IMR-90 (cell line): ENCODE measurements at regions not wholly inside any gene's neighbourhood (a gene's known extent, or its start where the extent isn't known, plus 50 kb on each side); places are given as distances from the start of the nearest gene placed in this dataset.

Experiments used
- ATAC-seq: fragments of 200-7000 bp; cut with Tn5 transposase; 2 replicates; pipeline ENCODE4 v1.9.1; 2020; ENCODE audit warnings: low read depth, mild to moderate bottlenecking, moderate library complexity
- BruUV-seq: library from RNA; stranded (reverse); fragments of 400-500 nt; replicated peaks from 2 replicates; lab custom pipeline; 2021; lab: Mats Ljungman, UMichigan
- CTCF ChIA-PET: fragments of 300-600 bp; formaldehyde crosslinking; extraction: SDS; loops from one replicate; lab custom pipeline; 2021; ENCODE audit warnings: antibody characterized with exemption; lab: Yijun Ruan, JAX
- POLR2A ChIA-PET: fragments of 300-600 bp; sonication (Branson Sonifier 250); formaldehyde crosslinking; loops from one replicate; lab custom pipeline; 2022; ENCODE audit warnings: antibody characterized with exemption; ENCODE audit not compliant: unreplicated experiment; lab: Charles Lee
- DNase-seq: peaks from one replicate; pipeline ENCODE4 v3.0.0; 2013
- H2AFZ ChIP-seq: replicated peaks from 2 replicates; pipeline ENCODE3; 2013; ENCODE audit warnings: low read length, mild to moderate bottlenecking; ENCODE audit not compliant: poor library complexity
- H2AK5ac ChIP-seq: 2 replicates; pipeline ENCODE4 v1.6.1; 2013; ENCODE audit warnings: low read depth, low read length, inconsistent platforms
- H2AK9ac ChIP-seq: replicated peaks from 2 replicates; pipeline ENCODE3; 2013; ENCODE audit warnings: mild to moderate bottlenecking, low read depth, low read length, moderate library complexity; ENCODE audit not compliant: poor library complexity
- H2BK120ac ChIP-seq: 2 replicates; pipeline ENCODE4 v1.6.1; 2013; ENCODE audit warnings: low read depth, low read length, inconsistent platforms
- H2BK15ac ChIP-seq: 3 replicates; pipeline ENCODE4 v1.6.1; 2013; ENCODE audit warnings: low read depth, low read length, inconsistent platforms
- H2BK20ac ChIP-seq: 2 replicates; pipeline ENCODE4 v1.6.1; 2013; ENCODE audit warnings: low read depth, mild to moderate bottlenecking, inconsistent platforms, low read length, moderate library complexity
- H2BK5ac ChIP-seq: 2 replicates; pipeline ENCODE4 v1.6.1; 2013; ENCODE audit warnings: mild to moderate bottlenecking, low read depth, low read length, inconsistent platforms; ENCODE audit not compliant: poor library complexity, severe bottlenecking
- H3K14ac ChIP-seq: replicated peaks from 2 replicates; pipeline ENCODE4 v1.6.1; 2013; ENCODE audit warnings: low read depth, low read length, inconsistent platforms
- H3K18ac ChIP-seq: 2 replicates; pipeline ENCODE4 v1.6.1; 2013; ENCODE audit warnings: low read depth, low read length, control low read depth
- H3K23ac ChIP-seq: 2 replicates; pipeline ENCODE4 v1.6.1; 2013; ENCODE audit warnings: low read depth, low read length, inconsistent platforms
- H3K27ac ChIP-seq: 2 replicates; pipeline ENCODE4 v1.5.1; 2013; ENCODE audit warnings: mild to moderate bottlenecking, control low read depth, low read length; ENCODE audit not compliant: insufficient read depth
- H3K27me3 ChIP-seq: 2 replicates; pipeline ENCODE4 v1.6.1; 2013; ENCODE audit warnings: low read length; ENCODE audit not compliant: control insufficient read depth, insufficient read depth
- H3K36me3 ChIP-seq: 2 replicates; pipeline ENCODE4 v1.6.1; 2013; ENCODE audit warnings: low read length, mixed read lengths; ENCODE audit not compliant: control insufficient read depth, insufficient read depth
- H3K4ac ChIP-seq: 2 replicates; pipeline ENCODE4 v1.6.1; 2013; ENCODE audit warnings: low read depth, low read length, inconsistent platforms
- H3K4me1 ChIP-seq: 2 replicates; pipeline ENCODE4 v1.6.1; 2013; ENCODE audit warnings: low read length, mixed read lengths; ENCODE audit not compliant: control insufficient read depth, insufficient read depth
- H3K4me2 ChIP-seq: 2 replicates; pipeline ENCODE4 v1.6.1; 2013; ENCODE audit warnings: low read depth, mild to moderate bottlenecking, control low read depth, low read length, moderate library complexity
- H3K4me3 ChIP-seq: 2 replicates; pipeline ENCODE4 v1.5.1; 2013; ENCODE audit warnings: low read depth, mild to moderate bottlenecking, control low read depth, low read length, moderate library complexity; ENCODE audit not compliant: insufficient read depth
- H3K56ac ChIP-seq: 2 replicates; pipeline ENCODE4 v1.6.1; 2013; ENCODE audit warnings: low read length, inconsistent platforms; ENCODE audit not compliant: insufficient read depth; ENCODE audit errors: extremely low read depth
- H3K79me1 ChIP-seq, 2 experiments: 2 replicates each; pipeline ENCODE4 v1.6.1; 2013; ENCODE audit warnings: low read length in 2 of 2, inconsistent platforms in 1 of 2, low read depth in 1 of 2
- H3K9ac ChIP-seq: 2 replicates; pipeline ENCODE4 v1.6.1; 2013; ENCODE audit warnings: low read depth, low read length, control low read depth
- H3K9me1 ChIP-seq: 2 replicates; pipeline ENCODE4 v1.6.1; 2013; ENCODE audit warnings: low read length, inconsistent platforms; ENCODE audit not compliant: insufficient read depth
- H3K9me3 ChIP-seq: 2 replicates; pipeline ENCODE4 v1.6.1; 2013; ENCODE audit warnings: low read length; ENCODE audit not compliant: control insufficient read depth, insufficient read depth
- H4K20me1 ChIP-seq: 2 replicates; pipeline ENCODE4 v1.6.1; 2013; ENCODE audit warnings: low read length, inconsistent platforms; ENCODE audit not compliant: insufficient read depth
- H4K5ac ChIP-seq: 2 replicates; pipeline ENCODE4 v1.6.1; 2013; ENCODE audit warnings: mild to moderate bottlenecking, low read depth, low read length, control low read depth
- H4K8ac ChIP-seq, 2 experiments: 2 replicates each; pipeline ENCODE4 v1.6.1; 2013; ENCODE audit warnings: low read depth in 2 of 2, low read length in 2 of 2, control low read depth in 1 of 2, inconsistent platforms in 1 of 2
- H4K91ac ChIP-seq: 2 replicates; pipeline ENCODE4 v1.6.1; 2013; ENCODE audit warnings: low read depth, low read length, inconsistent platforms; ENCODE audit not compliant: insufficient read depth
- CEBPB ChIP-seq: IDR thresholded peaks from 2 replicates; pipeline ENCODE4 v1.6.1; 2012; ENCODE audit warnings: low read depth, low read length, improper control_type of control experiment
- CHD1 ChIP-seq: IDR thresholded peaks from 2 replicates; pipeline ENCODE4 v1.6.1; 2012; ENCODE audit warnings: low read depth, low read length, improper control_type of control experiment
- ELK1 ChIP-seq: fragments of 150-350 bp; IDR thresholded peaks from 2 replicates; pipeline ENCODE4 v1.6.1; 2016; ENCODE audit warnings: low read depth, mild to moderate bottlenecking, low read length, moderate library complexity, borderline replicate concordance
- FOS ChIP-seq: fragments of 150-350 bp; IDR thresholded peaks from 2 replicates; pipeline ENCODE4 v1.6.1; 2016; ENCODE audit warnings: low read depth, low read length
- MAFK ChIP-seq: IDR thresholded peaks from 2 replicates; pipeline ENCODE4 v1.6.1; 2012; ENCODE audit warnings: low read depth, low read length, improper control_type of control experiment
- MAZ ChIP-seq: IDR thresholded peaks from 2 replicates; pipeline ENCODE4 v1.6.1; 2012; ENCODE audit warnings: low read depth, mild to moderate bottlenecking, low read length, improper control_type of control experiment, moderate library complexity, borderline replicate concordance
- MXI1 ChIP-seq: IDR thresholded peaks from 2 replicates; pipeline ENCODE4 v1.6.1; 2012; ENCODE audit warnings: low read depth, mild to moderate bottlenecking, low read length, moderate library complexity, borderline replicate concordance
- NFE2L2 ChIP-seq: fragments of 150-350 bp; IDR thresholded peaks from 2 replicates; pipeline ENCODE4 v1.6.1; 2016; ENCODE audit warnings: low read depth, mild to moderate bottlenecking, low read length
- POLR2A ChIP-seq: IDR thresholded peaks from 2 replicates; pipeline ENCODE4 v1.6.1; 2012; ENCODE audit warnings: mild to moderate bottlenecking, low read depth, low read length
- RAD21 ChIP-seq: IDR thresholded peaks from 2 replicates; pipeline ENCODE4 v1.6.1; 2012; ENCODE audit warnings: low read length, improper control_type of control experiment
- RCOR1 ChIP-seq: IDR thresholded peaks from 2 replicates; pipeline ENCODE4 v1.6.1; 2012; ENCODE audit warnings: mild to moderate bottlenecking, low read length, improper control_type of control experiment; ENCODE audit not compliant: insufficient replicate concordance
- RFX5 ChIP-seq: IDR thresholded peaks from 2 replicates; pipeline ENCODE4 v1.8.0; 2012; ENCODE audit warnings: low read depth, mild to moderate bottlenecking, low read length, moderate library complexity
- SMC3 ChIP-seq: fragments of 150-350 bp; IDR thresholded peaks from 2 replicates; pipeline ENCODE4 v1.6.1; 2016; ENCODE audit warnings: low read depth, mild to moderate bottlenecking, antibody characterized with exemption, low read length, moderate library complexity
- WGBS, 2 experiments: methylation state at CpG; one replicate each; pipeline versions ENCODE4 v1.1.5 to v1.1.7; 2013; ENCODE audit warnings: missing lambda C conversion rate in 2 of 2; ENCODE audit not compliant: insufficient read length in 1 of 2; ENCODE audit errors: extremely low coverage in 2 of 2; 5-methylcytosine and 5-hydroxymethylcytosine counted together
- dilution Hi-C: fragments of 300-500 bp; cut with HindIII; formaldehyde crosslinking; loops from one replicate; pipeline ENCODE4 v1.14.3; 2018; ENCODE audit warnings: low sequenced_read_pairs; ENCODE audit not compliant: unreplicated experiment
- in situ Hi-C: fragments of 300-500 bp; cut with MboI; formaldehyde crosslinking; loops from 3 replicates; pipeline ENCODE4 v1.14.3; 2019; ENCODE audit warnings: low sequenced_read_pairs, inconsistent platforms, mixed read lengths
- intact Hi-C: fragments of 100-400 bp; cut with micrococcal nuclease; formaldehyde crosslinking; loops from 2 replicates; pipeline ENCODE4 v1.10.0; 2022
- TF ChIP-seq, protein P1 (sequence below): conservative IDR thresholded peaks from 2 replicates; pipeline ENCODE4 v1.5.1; 2012; ENCODE audit warnings: mild to moderate bottlenecking, low read depth, low read length, improper control_type of control experiment
- TF ChIP-seq, protein P2 (sequence below): fragments of 150-350 bp; IDR thresholded peaks from 2 replicates; pipeline ENCODE4 v1.6.1; 2017; ENCODE audit warnings: mild to moderate bottlenecking, antibody characterized with exemption, low read length, low read depth

DNA sequence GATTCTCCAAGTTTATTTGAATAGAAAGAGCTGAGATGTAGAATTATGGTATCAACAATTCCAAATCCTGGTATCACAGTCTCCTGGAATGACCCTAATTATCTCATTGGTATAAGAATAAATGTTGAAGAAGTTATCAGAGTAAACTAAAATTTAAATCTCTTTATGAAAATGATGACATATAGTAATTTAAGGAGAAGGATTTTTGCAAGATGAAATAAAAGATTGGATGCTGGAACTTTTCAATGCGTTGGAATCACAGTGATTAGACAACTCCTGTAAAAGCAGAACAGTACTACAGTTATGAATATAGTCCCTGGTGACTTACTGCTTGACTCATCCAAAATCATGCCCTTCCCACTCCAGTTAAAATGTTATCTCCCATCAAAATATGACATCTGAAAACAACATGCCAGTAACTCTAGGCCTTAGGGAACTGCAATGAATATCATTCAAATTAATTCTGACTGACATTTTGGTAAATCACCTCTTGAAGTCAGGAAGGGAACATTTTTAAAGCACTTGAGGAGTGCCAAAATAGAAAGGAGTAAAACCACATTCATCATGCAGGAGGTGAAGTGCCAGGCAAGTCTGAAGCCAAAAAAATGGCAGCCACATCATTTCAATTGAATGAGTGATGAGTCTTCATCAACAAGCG, 197.8 kb upstream of the PRKD1 start:
- Histone ChIP-seq H2BK15ac (no peak overlapping the region), H3K56ac (no peak overlapping the region), H2BK5ac (no peak overlapping the region), H3K4me2 (no peak overlapping the region), H2BK20ac (no peak overlapping the region), H2AK5ac (no peak overlapping the region), H3K4me3 (no peak overlapping the region), H3K27me3 (no peaks in the 10 kb centered on the region), H2AK9ac (no peak overlapping the region), H3K9me1 (no peaks in the 10 kb centered on the region), H3K9me3 (no peaks in the 10 kb centered on the region), H3K36me3 (no peaks in the 10 kb centered on the region), H3K9ac (no peak overlapping the region), H3K79me1 (no peaks in the 10 kb centered on the region), H3K23ac (no peak overlapping the region), H4K5ac (no peak overlapping the region), H3K4me1 (no peaks in the 10 kb centered on the region), H3K4ac (no peak overlapping the region), H2BK120ac (no peak overlapping the region), H2AFZ (no peak overlapping the region), H4K20me1 (no peaks in the 10 kb centered on the region), H3K27ac (no peak overlapping the region), H4K91ac (no peak overlapping the region), H4K8ac (no peak overlapping the region), H3K18ac (no peak overlapping the region), H3K14ac (no peak overlapping the region)
- DNase-seq = no peak
- in situ Hi-C loops = no loop called here
- dilution Hi-C loops = no loop called here
- intact Hi-C loops = no loop called here
- BruUV-seq = no TSS peak
- POLR2A ChIA-PET = interaction anchor here (0.7 kb wide), 1 partner anchor 97 kb away, joined by 3 read pairs; no protein-coding TSS in a partner anchor
- CTCF ChIA-PET = no interaction called here
- WGBS, 2 experiments = no CpG with 5 or more reads among the region's 2 CpGs
- no peak for ATAC-seq
- TF ChIP-seq MXI1 = no peak
- no peak for TF ChIP-seq MAFK
- TF ChIP-seq POLR2A = no peak
- no peak for TF ChIP-seq RCOR1
- TF ChIP-seq CEBPB = no peak
- TF ChIP-seq, protein P1, sequence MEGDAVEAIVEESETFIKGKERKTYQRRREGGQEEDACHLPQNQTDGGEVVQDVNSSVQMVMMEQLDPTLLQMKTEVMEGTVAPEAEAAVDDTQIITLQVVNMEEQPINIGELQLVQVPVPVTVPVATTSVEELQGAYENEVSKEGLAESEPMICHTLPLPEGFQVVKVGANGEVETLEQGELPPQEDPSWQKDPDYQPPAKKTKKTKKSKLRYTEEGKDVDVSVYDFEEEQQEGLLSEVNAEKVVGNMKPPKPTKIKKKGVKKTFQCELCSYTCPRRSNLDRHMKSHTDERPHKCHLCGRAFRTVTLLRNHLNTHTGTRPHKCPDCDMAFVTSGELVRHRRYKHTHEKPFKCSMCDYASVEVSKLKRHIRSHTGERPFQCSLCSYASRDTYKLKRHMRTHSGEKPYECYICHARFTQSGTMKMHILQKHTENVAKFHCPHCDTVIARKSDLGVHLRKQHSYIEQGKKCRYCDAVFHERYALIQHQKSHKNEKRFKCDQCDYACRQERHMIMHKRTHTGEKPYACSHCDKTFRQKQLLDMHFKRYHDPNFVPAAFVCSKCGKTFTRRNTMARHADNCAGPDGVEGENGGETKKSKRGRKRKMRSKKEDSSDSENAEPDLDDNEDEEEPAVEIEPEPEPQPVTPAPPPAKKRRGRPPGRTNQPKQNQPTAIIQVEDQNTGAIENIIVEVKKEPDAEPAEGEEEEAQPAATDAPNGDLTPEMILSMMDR = no peak
- TF ChIP-seq, protein P2, sequence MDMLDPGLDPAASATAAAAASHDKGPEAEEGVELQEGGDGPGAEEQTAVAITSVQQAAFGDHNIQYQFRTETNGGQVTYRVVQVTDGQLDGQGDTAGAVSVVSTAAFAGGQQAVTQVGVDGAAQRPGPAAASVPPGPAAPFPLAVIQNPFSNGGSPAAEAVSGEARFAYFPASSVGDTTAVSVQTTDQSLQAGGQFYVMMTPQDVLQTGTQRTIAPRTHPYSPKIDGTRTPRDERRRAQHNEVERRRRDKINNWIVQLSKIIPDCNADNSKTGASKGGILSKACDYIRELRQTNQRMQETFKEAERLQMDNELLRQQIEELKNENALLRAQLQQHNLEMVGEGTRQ = no peak
- no peak for TF ChIP-seq MAZ
- no peak for TF ChIP-seq RAD21
- TF ChIP-seq SMC3 = no peak
- no peak for TF ChIP-seq ELK1
- no peak for TF ChIP-seq RFX5
- TF ChIP-seq NFE2L2 = no peak
- no peak for TF ChIP-seq CHD1
- no peak for TF ChIP-seq FOS
